Astrocyte (in vitro differentiated cells and primary cell): ENCODE measurements at regions not wholly inside any gene's neighbourhood (a gene's known extent, or its start where the extent isn't known, plus 50 kb on each side); places are given as distances from the start of the nearest gene placed in this dataset.

Experiments
- EZH2 ChIP-seq: IDR thresholded peaks from 2 replicates; pipeline ENCODE4 v1.6.1; 2012; ENCODE audit warnings: mild to moderate bottlenecking, low read length, inconsistent platforms; ENCODE audit not compliant: insufficient read depth
- TF ChIP-seq, protein P1 (sequence below): IDR thresholded peaks from 2 replicates; pipeline ENCODE4 v1.5.1; 2011; ENCODE audit warnings: low read depth, mild to moderate bottlenecking, inconsistent platforms, low read length, moderate library complexity; ENCODE audit not compliant: insufficient read depth

DNA sequence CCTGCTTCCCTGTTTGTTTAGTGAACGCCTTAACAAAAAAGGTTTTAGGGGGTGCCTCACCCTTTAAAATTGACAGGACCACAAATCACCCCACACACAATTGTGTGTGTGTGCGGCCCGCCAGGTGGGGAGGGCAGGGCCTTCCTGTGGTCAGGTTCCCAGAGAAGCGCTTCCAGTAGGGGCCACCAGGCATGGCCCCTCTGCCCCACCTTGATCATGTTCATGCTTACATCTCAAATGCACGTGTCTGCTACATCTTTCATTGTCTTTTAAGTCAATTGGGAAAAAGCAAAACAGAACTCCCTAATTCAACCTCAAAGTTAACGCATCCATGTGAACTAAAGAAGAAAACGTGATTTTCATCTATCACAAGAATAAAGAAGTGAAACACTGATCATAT, 1335.3 kb downstream of the TBC1D22A start:
- TF ChIP-seq, protein P1, sequence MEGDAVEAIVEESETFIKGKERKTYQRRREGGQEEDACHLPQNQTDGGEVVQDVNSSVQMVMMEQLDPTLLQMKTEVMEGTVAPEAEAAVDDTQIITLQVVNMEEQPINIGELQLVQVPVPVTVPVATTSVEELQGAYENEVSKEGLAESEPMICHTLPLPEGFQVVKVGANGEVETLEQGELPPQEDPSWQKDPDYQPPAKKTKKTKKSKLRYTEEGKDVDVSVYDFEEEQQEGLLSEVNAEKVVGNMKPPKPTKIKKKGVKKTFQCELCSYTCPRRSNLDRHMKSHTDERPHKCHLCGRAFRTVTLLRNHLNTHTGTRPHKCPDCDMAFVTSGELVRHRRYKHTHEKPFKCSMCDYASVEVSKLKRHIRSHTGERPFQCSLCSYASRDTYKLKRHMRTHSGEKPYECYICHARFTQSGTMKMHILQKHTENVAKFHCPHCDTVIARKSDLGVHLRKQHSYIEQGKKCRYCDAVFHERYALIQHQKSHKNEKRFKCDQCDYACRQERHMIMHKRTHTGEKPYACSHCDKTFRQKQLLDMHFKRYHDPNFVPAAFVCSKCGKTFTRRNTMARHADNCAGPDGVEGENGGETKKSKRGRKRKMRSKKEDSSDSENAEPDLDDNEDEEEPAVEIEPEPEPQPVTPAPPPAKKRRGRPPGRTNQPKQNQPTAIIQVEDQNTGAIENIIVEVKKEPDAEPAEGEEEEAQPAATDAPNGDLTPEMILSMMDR, result no peak
- TF ChIP-seq EZH2, result no peak
